ENCODE measurements at regions not wholly inside any gene's neighbourhood (a gene's known extent, or its start where the extent isn't known, plus 50 kb on each side); places are given as distances from the start of the nearest gene placed in this dataset.
A peak's percentile ranks its signal among the peaks of the same experiment; 100 is the strongest.
"Not testable (repeated sequence)": the region's sequence is repeated elsewhere in the genome, so short reads cannot be mapped to it uniquely, and the experiment has no call there.

GRCh38 chr9:31183866-31184265 lies 1200.6 kb upstream of the ACO1 start:
- DNase-seq, result no peak

- DNase-seq, result no peak
These were observed 1198.6 kb upstream of the ACO1 start for GRCh38 chr9:31185831-31186230.

- no peak for DNase-seq
These were observed 1195.9 kb upstream of the ACO1 start for GRCh38 chr9:31188496-31188895.

GRCh38 chr9:31210978-31211570 lies 1173.4 kb upstream of the ACO1 start:
- DNase-seq, result peak; percentile 92

GRCh38 chr9:31229976-31230375 lies 1154.5 kb upstream of the ACO1 start:
- not testable (repeated sequence) for DNase-seq

GRCh38 chr9:31232485-31232884 lies 1152.0 kb upstream of the ACO1 start:
- DNase-seq, result no peak

- no peak for DNase-seq
These were observed 1148.1 kb upstream of the ACO1 start for GRCh38 chr9:31236344-31236743.

- no peak for DNase-seq
These were observed 1141.1 kb upstream of the ACO1 start for GRCh38 chr9:31243386-31243785.

- DNase-seq, result no peak
These were observed 1136.3 kb upstream of the ACO1 start for GRCh38 chr9:31248156-31248555.

- DNase-seq, result no peak
These were observed 1133.1 kb upstream of the ACO1 start for GRCh38 chr9:31251386-31251785.

- DNase-seq, result no peak
These were observed 1130.4 kb upstream of the ACO1 start for GRCh38 chr9:31253800-31254762.

GRCh38 chr9:31255211-31255610 lies 1129.2 kb upstream of the ACO1 start:
- DNase-seq, result no peak

- DNase-seq, result peak; percentile 98
These were observed 1124.6 kb upstream of the ACO1 start for GRCh38 chr9:31259824-31260223.

- DNase-seq, result peak; percentile 56
These were observed 1111.8 kb upstream of the ACO1 start for GRCh38 chr9:31272456-31273295.

- peak; percentile 74 for DNase-seq
These were observed 1109.0 kb upstream of the ACO1 start for GRCh38 chr9:31275419-31275818.

- DNase-seq, result no peak
These were observed 1093.7 kb upstream of the ACO1 start for GRCh38 chr9:31290731-31291130.

- no peak for DNase-seq
These were observed 1081.6 kb upstream of the ACO1 start for GRCh38 chr9:31302620-31303418.

GRCh38 chr9:31304576-31304975 lies 1079.9 kb upstream of the ACO1 start:
- DNase-seq, result peak; percentile 61

- no peak for DNase-seq
These were observed 1070.2 kb upstream of the ACO1 start for GRCh38 chr9:31314241-31314640.

GRCh38 chr9:31320494-31320893 lies 1063.9 kb upstream of the ACO1 start:
- DNase-seq, result no peak

GRCh38 chr9:31321256-31321655 lies 1063.2 kb upstream of the ACO1 start:
- DNase-seq, result no peak

- DNase-seq, result no peak
These were observed 1062.8 kb upstream of the ACO1 start for GRCh38 chr9:31321686-31322085.

All from NCI-H69 (cell line).